ENCODE measurements at regions not wholly inside any gene's neighbourhood (a gene's known extent, or its start where the extent isn't known, plus 50 kb on each side); places are given as distances from the start of the nearest gene placed in this dataset.

- TF ChIP-seq, protein P1, sequence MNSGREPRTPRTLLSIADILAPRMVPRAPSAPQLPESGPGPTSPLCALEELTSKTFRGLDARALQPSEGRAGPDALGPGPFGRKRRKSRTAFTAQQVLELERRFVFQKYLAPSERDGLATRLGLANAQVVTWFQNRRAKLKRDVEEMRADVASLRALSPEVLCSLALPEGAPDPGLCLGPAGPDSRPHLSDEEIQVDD (CRISPR knock-in tag; IDR thresholded peaks at IDR 0.05; ENCODE audit: borderline replicate concordance): no peak
- TF ChIP-seq NFIC (IDR thresholded peaks at IDR 0.05; ENCODE audit: low read length): peak; percentile 52; the same call in 1 of the 2 replicates
- no peak for TF ChIP-seq ZKSCAN8 (CRISPR knock-in tag; IDR thresholded peaks at IDR 0.05; ENCODE audit: borderline replicate concordance)
- TF ChIP-seq ZNF205 (CRISPR knock-in tag; IDR thresholded peaks at IDR 0.05): no peak
- no peak for TF ChIP-seq ZSCAN20 (CRISPR knock-in tag; IDR thresholded peaks at IDR 0.05; ENCODE audit: borderline replicate concordance)
- TF ChIP-seq ZFP36 (IDR thresholded peaks at IDR 0.05; ENCODE audit: borderline replicate concordance, low read depth, low read length, partially characterized antibody): no peak
- TF ChIP-seq ZNF530 (CRISPR knock-in tag; IDR thresholded peaks at IDR 0.05; ENCODE audit: low read depth): no peak
- no peak for TF ChIP-seq LCORL (IDR thresholded peaks at IDR 0.05)
- no peak for TF ChIP-seq LCORL (CRISPR knock-in tag; IDR thresholded peaks at IDR 0.05)
- TF ChIP-seq TCF12 (IDR thresholded peaks at IDR 0.05): no peak
- no peak for TF ChIP-seq TCF12 (CRISPR knock-in tag; IDR thresholded peaks at IDR 0.05)
- 0 out of 2 replicates have a peak, but pooled peaks have one; percentile 3 for TF ChIP-seq FOSL2 (CRISPR knock-in tag; IDR thresholded peaks at IDR 0.05)
- TF ChIP-seq TBL1XR1 (IDR thresholded peaks at IDR 0.05; ENCODE audit: borderline replicate concordance, low read length, partially characterized antibody): no peak
- TF ChIP-seq, protein P2, sequence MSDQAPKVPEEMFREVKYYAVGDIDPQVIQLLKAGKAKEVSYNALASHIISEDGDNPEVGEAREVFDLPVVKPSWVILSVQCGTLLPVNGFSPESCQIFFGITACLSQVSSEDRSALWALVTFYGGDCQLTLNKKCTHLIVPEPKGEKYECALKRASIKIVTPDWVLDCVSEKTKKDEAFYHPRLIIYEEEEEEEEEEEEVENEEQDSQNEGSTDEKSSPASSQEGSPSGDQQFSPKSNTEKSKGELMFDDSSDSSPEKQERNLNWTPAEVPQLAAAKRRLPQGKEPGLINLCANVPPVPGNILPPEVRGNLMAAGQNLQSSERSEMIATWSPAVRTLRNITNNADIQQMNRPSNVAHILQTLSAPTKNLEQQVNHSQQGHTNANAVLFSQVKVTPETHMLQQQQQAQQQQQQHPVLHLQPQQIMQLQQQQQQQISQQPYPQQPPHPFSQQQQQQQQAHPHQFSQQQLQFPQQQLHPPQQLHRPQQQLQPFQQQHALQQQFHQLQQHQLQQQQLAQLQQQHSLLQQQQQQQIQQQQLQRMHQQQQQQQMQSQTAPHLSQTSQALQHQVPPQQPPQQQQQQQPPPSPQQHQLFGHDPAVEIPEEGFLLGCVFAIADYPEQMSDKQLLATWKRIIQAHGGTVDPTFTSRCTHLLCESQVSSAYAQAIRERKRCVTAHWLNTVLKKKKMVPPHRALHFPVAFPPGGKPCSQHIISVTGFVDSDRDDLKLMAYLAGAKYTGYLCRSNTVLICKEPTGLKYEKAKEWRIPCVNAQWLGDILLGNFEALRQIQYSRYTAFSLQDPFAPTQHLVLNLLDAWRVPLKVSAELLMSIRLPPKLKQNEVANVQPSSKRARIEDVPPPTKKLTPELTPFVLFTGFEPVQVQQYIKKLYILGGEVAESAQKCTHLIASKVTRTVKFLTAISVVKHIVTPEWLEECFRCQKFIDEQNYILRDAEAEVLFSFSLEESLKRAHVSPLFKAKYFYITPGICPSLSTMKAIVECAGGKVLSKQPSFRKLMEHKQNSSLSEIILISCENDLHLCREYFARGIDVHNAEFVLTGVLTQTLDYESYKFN (CRISPR knock-in tag; conservative IDR thresholded peaks at IDR 0.05): peak; percentile 48; the same call in 1 of the 2 replicates
- TF ChIP-seq, protein P3, sequence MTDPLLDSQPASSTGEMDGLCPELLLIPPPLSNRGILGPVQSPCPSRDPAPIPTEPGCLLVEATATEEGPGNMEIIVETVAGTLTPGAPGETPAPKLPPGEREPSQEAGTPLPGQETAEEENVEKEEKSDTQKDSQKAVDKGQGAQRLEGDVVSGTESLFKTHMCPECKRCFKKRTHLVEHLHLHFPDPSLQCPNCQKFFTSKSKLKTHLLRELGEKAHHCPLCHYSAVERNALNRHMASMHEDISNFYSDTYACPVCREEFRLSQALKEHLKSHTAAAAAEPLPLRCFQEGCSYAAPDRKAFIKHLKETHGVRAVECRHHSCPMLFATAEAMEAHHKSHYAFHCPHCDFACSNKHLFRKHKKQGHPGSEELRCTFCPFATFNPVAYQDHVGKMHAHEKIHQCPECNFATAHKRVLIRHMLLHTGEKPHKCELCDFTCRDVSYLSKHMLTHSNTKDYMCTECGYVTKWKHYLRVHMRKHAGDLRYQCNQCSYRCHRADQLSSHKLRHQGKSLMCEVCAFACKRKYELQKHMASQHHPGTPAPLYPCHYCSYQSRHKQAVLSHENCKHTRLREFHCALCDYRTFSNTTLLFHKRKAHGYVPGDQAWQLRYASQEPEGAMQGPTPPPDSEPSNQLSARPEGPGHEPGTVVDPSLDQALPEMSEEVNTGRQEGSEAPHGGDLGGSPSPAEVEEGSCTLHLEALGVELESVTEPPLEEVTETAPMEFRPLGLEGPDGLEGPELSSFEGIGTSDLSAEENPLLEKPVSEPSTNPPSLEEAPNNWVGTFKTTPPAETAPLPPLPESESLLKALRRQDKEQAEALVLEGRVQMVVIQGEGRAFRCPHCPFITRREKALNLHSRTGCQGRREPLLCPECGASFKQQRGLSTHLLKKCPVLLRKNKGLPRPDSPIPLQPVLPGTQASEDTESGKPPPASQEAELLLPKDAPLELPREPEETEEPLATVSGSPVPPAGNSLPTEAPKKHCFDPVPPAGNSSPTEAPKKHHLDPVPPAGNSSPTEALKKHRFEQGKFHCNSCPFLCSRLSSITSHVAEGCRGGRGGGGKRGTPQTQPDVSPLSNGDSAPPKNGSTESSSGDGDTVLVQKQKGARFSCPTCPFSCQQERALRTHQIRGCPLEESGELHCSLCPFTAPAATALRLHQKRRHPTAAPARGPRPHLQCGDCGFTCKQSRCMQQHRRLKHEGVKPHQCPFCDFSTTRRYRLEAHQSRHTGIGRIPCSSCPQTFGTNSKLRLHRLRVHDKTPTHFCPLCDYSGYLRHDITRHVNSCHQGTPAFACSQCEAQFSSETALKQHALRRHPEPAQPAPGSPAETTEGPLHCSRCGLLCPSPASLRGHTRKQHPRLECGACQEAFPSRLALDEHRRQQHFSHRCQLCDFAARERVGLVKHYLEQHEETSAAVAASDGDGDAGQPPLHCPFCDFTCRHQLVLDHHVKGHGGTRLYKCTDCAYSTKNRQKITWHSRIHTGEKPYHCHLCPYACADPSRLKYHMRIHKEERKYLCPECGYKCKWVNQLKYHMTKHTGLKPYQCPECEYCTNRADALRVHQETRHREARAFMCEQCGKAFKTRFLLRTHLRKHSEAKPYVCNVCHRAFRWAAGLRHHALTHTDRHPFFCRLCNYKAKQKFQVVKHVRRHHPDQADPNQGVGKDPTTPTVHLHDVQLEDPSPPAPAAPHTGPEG (CRISPR knock-in tag; IDR thresholded peaks at IDR 0.05): no peak
- TF ChIP-seq ZNF180 (CRISPR knock-in tag; IDR thresholded peaks at IDR 0.05; ENCODE audit: borderline replicate concordance, low read depth): no peak
- 0 out of 2 replicates have a peak, but pooled peaks have one; percentile 26 for TF ChIP-seq ISL2 (CRISPR knock-in tag; IDR thresholded peaks at IDR 0.05)
- no peak for TF ChIP-seq MAZ (IDR thresholded peaks at IDR 0.05; ENCODE audit: borderline replicate concordance, low read depth, low read length)
- no peak for TF ChIP-seq MAZ (CRISPR knock-in tag; IDR thresholded peaks at IDR 0.05; ENCODE audit: low read depth)
- TF ChIP-seq ZBTB26 (CRISPR knock-in tag; IDR thresholded peaks at IDR 0.05; ENCODE audit: borderline replicate concordance): no peak
- no peak for TF ChIP-seq THYN1 (CRISPR knock-in tag; IDR thresholded peaks at IDR 0.05; ENCODE audit: borderline replicate concordance, low read depth)
Observed at GRCh38 chr20:48180618-48181017, 395.3 kb upstream of the SULF2 start (continued).
